ENCODE measurements at regions not wholly inside any gene's neighbourhood (a gene's known extent, or its start where the extent isn't known, plus 50 kb on each side); places are given as distances from the start of the nearest gene placed in this dataset.
"Not testable (repeated sequence)": the region's sequence is repeated elsewhere in the genome, so short reads cannot be mapped to it uniquely, and the experiment has no call there.

DNA sequence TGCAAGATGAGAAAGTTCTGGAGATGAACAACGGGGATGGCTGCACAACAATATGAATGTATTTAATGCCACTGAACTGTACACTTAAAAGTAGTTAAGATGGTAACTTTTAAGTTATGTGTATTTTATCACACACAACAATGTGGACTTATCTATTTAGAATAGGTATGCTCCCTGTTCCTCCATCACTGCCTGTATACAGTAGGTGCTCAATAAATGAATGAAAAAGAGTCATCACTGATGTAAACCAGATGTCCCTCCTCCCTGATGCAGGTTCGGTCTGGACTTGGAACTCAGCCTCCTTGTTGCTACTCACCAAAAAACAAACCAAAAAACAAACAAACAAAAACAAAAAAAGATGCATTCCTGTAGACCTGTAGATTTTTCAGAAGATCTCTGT lies 65.9 kb upstream of the BOD1 start:
- ATAC-seq (ENCODE audit: insufficient read depth, low FRiP score) (no peak), DNase-seq (no peak)
- Histone ChIP-seq H3K36me3 (ENCODE audit: control insufficient read depth in 4 of 4, insufficient read depth in 4 of 4, low read length in 4 of 4) (no peaks in the 10 kb centered on the region), H3K9ac (ENCODE audit: insufficient read depth in 1 of 2, low read length in 2 of 2) (no peak overlapping the region), H3K27me3 (ENCODE audit: control insufficient read depth in 3 of 3, insufficient read depth in 3 of 3, low read length in 2 of 3) (no peaks in the 10 kb centered on the region), H3K4me3 (no peak overlapping the region), H3K4me1 (ENCODE audit: control insufficient read depth in 5 of 5, insufficient read depth in 5 of 5, low read length in 5 of 5) (peaks cover 0 to 3% (median 0%) of the 10 kb centered on the region in 5 donors), H3K27ac (ENCODE audit: low read depth in 1 of 2, low read length in 1 of 2) (no peak overlapping the region), H3K9me3 (ENCODE audit: control insufficient read depth in 4 of 4, insufficient read depth in 3 of 4, low read length in 3 of 4) (no peaks in the 10 kb centered on the region)
- no peak for TF ChIP-seq CTCF (IDR thresholded peaks at IDR 0.05; ENCODE audit: control extremely low read depth, extremely low read depth)
- WGBS, 2 donors, result 87 to 91% methylated on average over 2 of the region's 2 CpGs

GRCh38 chr5:173684535-173684934 lies 68.1 kb upstream of the BOD1 start:
- WGBS, 2 donors, result 95 to 96% methylated on average over 5 of the region's 5 CpGs
- not testable (repeated sequence) for H3K9me3 ChIP-seq (ENCODE audit: control insufficient read depth in 4 of 4, insufficient read depth in 3 of 4, low read length in 3 of 4); H3K4me3 ChIP-seq; H3K4me1 ChIP-seq (ENCODE audit: control insufficient read depth in 5 of 5, insufficient read depth in 5 of 5, low read length in 5 of 5); H3K27ac ChIP-seq (ENCODE audit: low read depth in 1 of 2, low read length in 1 of 2); H3K9ac ChIP-seq (ENCODE audit: insufficient read depth in 1 of 2, low read length in 2 of 2); H3K36me3 ChIP-seq (ENCODE audit: control insufficient read depth in 4 of 4, insufficient read depth in 4 of 4, low read length in 4 of 4); ATAC-seq (ENCODE audit: insufficient read depth, low FRiP score); H3K27me3 ChIP-seq (ENCODE audit: control insufficient read depth in 3 of 3, insufficient read depth in 3 of 3, low read length in 2 of 3); DNase-seq

GRCh38 chr5:173686950-173687349 lies 70.5 kb upstream of the BOD1 start:
- no peaks in the 10 kb centered on the region for H3K27me3 ChIP-seq (ENCODE audit: control insufficient read depth in 3 of 3, insufficient read depth in 3 of 3, low read length in 2 of 3)
- no peak for TF ChIP-seq CTCF (IDR thresholded peaks at IDR 0.05; ENCODE audit: control extremely low read depth, extremely low read depth)
- 82 to 89% methylated on average over 4 of the region's 4 CpGs for whole genome bisulfite sequencing, 2 donors
- DNase-seq (no peak), ATAC-seq (ENCODE audit: insufficient read depth, low FRiP score) (no peak)
- peaks cover 0 to 13% (median 5%) of the 10 kb centered on the region in 5 donors for H3K4me1 ChIP-seq (ENCODE audit: control insufficient read depth in 5 of 5, insufficient read depth in 5 of 5, low read length in 5 of 5)
- H3K9ac ChIP-seq (ENCODE audit: insufficient read depth in 1 of 2, low read length in 2 of 2), result no peak overlapping the region
- H3K9me3 ChIP-seq (ENCODE audit: control insufficient read depth in 4 of 4, insufficient read depth in 3 of 4, low read length in 3 of 4), result no peaks in the 10 kb centered on the region
- no peak overlapping the region for H3K27ac ChIP-seq (ENCODE audit: low read depth in 1 of 2, low read length in 1 of 2)
- no peak overlapping the region for H3K4me3 ChIP-seq
- no peaks in the 10 kb centered on the region for H3K36me3 ChIP-seq (ENCODE audit: control insufficient read depth in 4 of 4, insufficient read depth in 4 of 4, low read length in 4 of 4)

- WGBS, 2 donors, result 58 to 65% methylated on average over 3 of the region's 3 CpGs
These were observed 72.3 kb upstream of the BOD1 start for GRCh38 chr5:173688703-173689102.

More at GRCh38 chr5:173688703-173689102, 72.3 kb upstream of the BOD1 start:
- DNase-seq, result peak in 1 of 3 donors; percentile 8
- Histone ChIP-seq H3K36me3 (ENCODE audit: control insufficient read depth in 4 of 4, insufficient read depth in 4 of 4, low read length in 4 of 4) (no peaks in the 10 kb centered on the region), H3K27me3 (ENCODE audit: control insufficient read depth in 3 of 3, insufficient read depth in 3 of 3, low read length in 2 of 3) (no peaks in the 10 kb centered on the region), H3K27ac (ENCODE audit: low read depth in 1 of 2, low read length in 1 of 2) (peak overlapping the region in 1 of 2 donors; percentile 72), H3K4me1 (ENCODE audit: control insufficient read depth in 5 of 5, insufficient read depth in 5 of 5, low read length in 5 of 5) (peaks cover 0 to 13% (median 5%) of the 10 kb centered on the region in 5 donors), H3K9ac (ENCODE audit: insufficient read depth in 1 of 2, low read length in 2 of 2) (no peak overlapping the region), H3K4me3 (no peak overlapping the region), H3K9me3 (ENCODE audit: control insufficient read depth in 4 of 4, insufficient read depth in 3 of 4, low read length in 3 of 4) (peaks cover 0 to 2% (median 0%) of the 10 kb centered on the region in 4 donors)
- peak; percentile 66 for ATAC-seq (ENCODE audit: insufficient read depth, low FRiP score)
- no peak for TF ChIP-seq CTCF (IDR thresholded peaks at IDR 0.05; ENCODE audit: control extremely low read depth, extremely low read depth)

All from lung (tissue), 11 donors.